AG04449 (cell line): ENCODE measurements at regions not wholly inside any gene's neighbourhood (a gene's known extent, or its start where the extent isn't known, plus 50 kb on each side); places are given as distances from the start of the nearest gene placed in this dataset.

Source experiments
- CTCF ChIA-PET: fragments of 350-600 bp; formaldehyde crosslinking; extraction: SDS; loops from one replicate; lab custom pipeline; 2021; ENCODE audit warnings: antibody characterized with exemption; lab: Yijun Ruan, JAX
- POLR2A ChIA-PET: fragments of 400-600, 350-600 bp; formaldehyde crosslinking; extraction: SDS; loops from one replicate; lab custom pipeline; 2020; ENCODE audit warnings: antibody characterized with exemption, inconsistent platforms; lab: Yijun Ruan, JAX
- DNase-seq: peaks from one replicate; pipeline ENCODE4 v3.0.0-alpha.2; 2010; ENCODE audit warnings: low read depth, low spot score
- H3K4me3 ChIP-seq: 2 replicates; pipeline ENCODE4 v1.5.1; 2011; ENCODE audit warnings: low read depth, mild to moderate bottlenecking, control low read depth, low read length
- CTCF ChIP-seq: IDR thresholded peaks from one replicate; pipeline ENCODE4 v1.5.1; 2011; ENCODE audit warnings: mild to moderate bottlenecking, moderate library complexity, low read length, control low read depth, inconsistent platforms; ENCODE audit not compliant: insufficient read depth; ENCODE audit errors: missing control alignments

GRCh38 chr7:98541101-98541500, 76.0 kb upstream of the NPTX2 start:
- no peak for DNase-seq
- ChIA-PET POLR2A (no interaction called here), CTCF (no interaction called here)

DNA sequence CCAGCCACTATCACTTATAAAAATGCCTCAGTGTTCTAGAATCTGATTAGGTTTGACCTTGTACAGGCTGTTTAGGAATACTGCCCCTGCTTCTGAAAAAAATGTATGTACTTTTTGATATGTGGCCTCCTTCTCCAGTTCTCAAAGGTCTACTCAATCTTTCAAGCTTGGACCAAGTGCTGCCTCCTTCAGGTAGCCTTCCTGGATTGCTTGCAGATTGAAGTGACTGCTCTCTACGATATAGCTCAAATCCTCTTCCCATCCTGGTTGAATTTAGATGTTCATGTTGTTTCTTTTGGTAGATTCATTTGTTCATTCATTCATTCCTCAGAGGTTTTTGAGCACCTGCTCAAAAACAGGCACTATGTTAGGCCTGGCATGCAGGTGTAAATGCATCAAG, 77.2 kb upstream of the NPTX2 start:
- no peak overlapping the region for H3K4me3 ChIP-seq
- CTCF ChIA-PET, result no interaction called here
- TF ChIP-seq CTCF, result no peak
- POLR2A ChIA-PET, result no interaction called here
- no peak for DNase-seq

More at GRCh38 chr7:98541101-98541500, 76.0 kb upstream of the NPTX2 start:
- H3K4me3 ChIP-seq, result no peak overlapping the region
- no peak for TF ChIP-seq CTCF

- CTCF ChIA-PET, result no interaction called here
- no peak overlapping the region for H3K4me3 ChIP-seq
- DNase-seq, result no peak
- no peak for TF ChIP-seq CTCF
- POLR2A ChIA-PET, result no interaction called here
Observed at GRCh38 chr7:98536803-98537202, 80.3 kb upstream of the NPTX2 start.

DNA sequence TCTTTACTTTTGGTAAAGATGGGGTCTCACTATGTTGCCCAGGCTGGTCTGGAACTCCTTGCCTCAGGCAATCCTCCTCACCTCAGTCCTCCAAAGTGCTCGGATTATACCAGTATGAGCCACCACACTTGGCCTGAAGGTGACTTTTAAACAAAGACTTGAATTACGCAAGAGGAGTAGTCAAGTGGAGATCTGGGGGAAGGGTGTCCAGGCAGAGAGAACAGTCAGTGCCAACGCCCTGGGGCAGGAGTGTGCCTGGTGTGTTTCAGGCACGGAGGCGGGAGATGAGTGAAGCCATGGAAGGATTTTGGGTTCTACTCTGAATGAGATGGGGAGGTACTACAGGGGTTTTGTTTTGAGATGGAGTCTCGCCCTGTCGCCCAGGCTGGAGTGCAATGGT, 82.6 kb upstream of the NPTX2 start:
- DNase-seq, result no peak
- TF ChIP-seq CTCF, result no peak
- CTCF ChIA-PET, result no interaction called here
- no peak overlapping the region for H3K4me3 ChIP-seq
- POLR2A ChIA-PET, result no interaction called here

- no peak for TF ChIP-seq CTCF
- no peak overlapping the region for H3K4me3 ChIP-seq
- no peak for DNase-seq
- ChIA-PET POLR2A (no interaction called here), CTCF (no interaction called here)
Observed at GRCh38 chr7:98531717-98532116, 85.4 kb upstream of the NPTX2 start.

DNA sequence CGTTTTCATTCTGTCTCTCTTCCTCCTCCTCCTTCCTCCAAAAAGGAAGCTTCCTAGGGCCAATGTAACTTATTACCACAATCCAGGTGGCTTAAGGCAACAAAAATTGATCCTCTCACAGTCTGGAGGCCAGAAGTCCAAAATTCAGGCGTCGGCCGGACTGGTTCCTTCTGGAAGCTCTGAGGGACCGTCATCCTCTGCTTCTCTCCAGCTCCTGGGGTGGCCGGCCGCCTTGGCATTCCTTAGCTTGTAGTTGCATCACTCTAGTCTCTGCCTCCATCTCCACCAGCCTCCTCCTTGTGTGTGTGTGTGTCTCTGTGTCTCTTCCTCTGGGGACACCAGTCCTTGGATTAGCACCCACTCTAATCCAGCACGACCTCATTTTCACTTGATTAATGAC, 89.0 kb upstream of the NPTX2 start:
- ChIA-PET CTCF (no interaction called here), POLR2A (no interaction called here)
- H3K4me3 ChIP-seq, result no peak overlapping the region
- TF ChIP-seq CTCF, result no peak
- DNase-seq, result no peak
